ENCODE measurements at regions not wholly inside any gene's neighbourhood (a gene's known extent, or its start where the extent isn't known, plus 50 kb on each side); places are given as distances from the start of the nearest gene placed in this dataset.
A peak's percentile ranks its signal among the peaks of the same experiment; 100 is the strongest.

DNA sequence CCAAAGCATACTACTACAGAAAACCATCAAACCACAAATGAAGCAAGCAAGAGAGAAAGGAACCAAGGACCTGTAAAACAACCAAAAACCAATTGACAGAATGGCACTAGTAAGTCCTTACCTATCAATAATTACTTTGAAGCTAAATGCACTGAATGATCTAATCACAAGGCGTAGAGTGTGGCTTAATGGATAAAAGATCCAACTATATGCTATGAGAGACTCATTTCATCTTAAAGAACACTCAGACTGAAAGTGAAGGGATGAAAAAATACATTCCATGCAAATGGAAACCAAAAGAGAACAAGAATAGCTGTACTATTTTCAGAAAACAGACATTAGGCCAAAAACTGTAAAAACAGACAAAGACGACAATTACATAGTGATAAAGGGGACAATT lies 70.7 kb downstream of the CRPPA start:
- 95% methylated on average over 2 of the region's 2 CpGs for WGBS
- intact Hi-C loops (cut with DNase I), result no loop called here

DNA sequence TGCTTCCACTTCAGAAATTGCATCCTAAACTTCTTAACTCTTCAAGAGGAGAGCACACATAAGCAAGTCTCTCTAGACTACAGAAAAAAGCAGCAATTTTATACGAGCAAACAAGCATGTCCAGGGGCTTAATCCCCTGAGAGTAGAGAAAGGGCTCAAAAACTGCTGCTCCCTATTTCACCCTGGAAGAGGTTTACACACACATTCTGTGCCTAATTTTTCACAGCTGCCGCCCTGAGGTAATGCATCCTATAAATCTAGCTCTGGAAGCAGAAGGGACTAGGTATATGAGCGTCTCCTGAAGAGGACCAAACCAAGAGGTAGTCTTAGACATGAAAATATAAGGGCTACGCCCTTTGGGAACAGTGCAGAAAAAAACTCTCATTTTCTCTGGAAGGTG lies 73.1 kb downstream of the CRPPA start:
- WGBS, result 82% methylated on average over 4 of the region's 4 CpGs
- Histone ChIP-seq H3K9me3 (ENCODE audit: control insufficient read depth, low read length) (no peaks in the 10 kb centered on the region), H3K27ac (ENCODE audit: low read length) (no peak overlapping the region), H3K27me3 (ENCODE audit: control insufficient read depth, insufficient read depth) (no peaks in the 10 kb centered on the region), H3K4me3 (ENCODE audit: low read length) (no peak overlapping the region), H3K4me1 (ENCODE audit: control insufficient read depth, insufficient read depth, low read length) (peaks cover 3% of the 10 kb centered on the region)
- no peak for DNase-seq
- peak in 1 of 2 donors; percentile 16 for ATAC-seq
- intact Hi-C loops (cut with DNase I), result no loop called here

More for the DNA sequence above, 70.7 kb downstream of the CRPPA start:
- no peak for ATAC-seq
- H3K4me1 ChIP-seq (ENCODE audit: control insufficient read depth, insufficient read depth, low read length), result peaks cover 3% of the 10 kb centered on the region
- H3K9me3 ChIP-seq (ENCODE audit: control insufficient read depth, low read length), result no peaks in the 10 kb centered on the region
- H3K27ac ChIP-seq (ENCODE audit: low read length), result no peak overlapping the region
- no peak overlapping the region for H3K4me3 ChIP-seq (ENCODE audit: low read length)
- no peak for DNase-seq
- no peaks in the 10 kb centered on the region for H3K27me3 ChIP-seq (ENCODE audit: control insufficient read depth, insufficient read depth)

DNA sequence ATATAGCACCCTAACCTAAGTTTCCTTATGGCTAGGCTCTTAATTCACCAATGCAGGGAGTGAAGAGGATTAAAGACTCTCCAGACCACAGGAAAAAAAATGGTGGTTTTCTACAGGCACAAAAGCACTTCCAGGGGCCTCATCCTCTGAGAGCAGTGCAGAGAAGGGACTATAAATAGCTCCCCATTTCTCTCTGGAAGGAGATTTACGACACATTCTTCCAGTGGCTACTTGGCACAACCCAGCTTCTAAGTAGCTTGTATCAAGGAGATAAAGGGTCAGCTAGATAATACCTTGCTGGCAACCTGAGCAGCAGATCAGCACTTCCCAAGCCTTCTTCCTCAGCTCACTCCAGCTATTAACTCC lies 73.5 kb downstream of the CRPPA start:
- DNase-seq (no peak), ATAC-seq (peak in 1 of 2 donors; percentile 38)
- Histone ChIP-seq H3K27ac (ENCODE audit: low read length) (peak overlapping the region; percentile 36), H3K4me3 (ENCODE audit: low read length) (no peak overlapping the region), H3K9me3 (ENCODE audit: control insufficient read depth, low read length) (no peaks in the 10 kb centered on the region), H3K4me1 (ENCODE audit: control insufficient read depth, insufficient read depth, low read length) (peaks cover 3% of the 10 kb centered on the region), H3K27me3 (ENCODE audit: control insufficient read depth, insufficient read depth) (no peaks in the 10 kb centered on the region)
- 11% methylated on average over 1 of the region's 1 CpG for WGBS
- intact Hi-C loops (cut with DNase I), result no loop called here

DNA sequence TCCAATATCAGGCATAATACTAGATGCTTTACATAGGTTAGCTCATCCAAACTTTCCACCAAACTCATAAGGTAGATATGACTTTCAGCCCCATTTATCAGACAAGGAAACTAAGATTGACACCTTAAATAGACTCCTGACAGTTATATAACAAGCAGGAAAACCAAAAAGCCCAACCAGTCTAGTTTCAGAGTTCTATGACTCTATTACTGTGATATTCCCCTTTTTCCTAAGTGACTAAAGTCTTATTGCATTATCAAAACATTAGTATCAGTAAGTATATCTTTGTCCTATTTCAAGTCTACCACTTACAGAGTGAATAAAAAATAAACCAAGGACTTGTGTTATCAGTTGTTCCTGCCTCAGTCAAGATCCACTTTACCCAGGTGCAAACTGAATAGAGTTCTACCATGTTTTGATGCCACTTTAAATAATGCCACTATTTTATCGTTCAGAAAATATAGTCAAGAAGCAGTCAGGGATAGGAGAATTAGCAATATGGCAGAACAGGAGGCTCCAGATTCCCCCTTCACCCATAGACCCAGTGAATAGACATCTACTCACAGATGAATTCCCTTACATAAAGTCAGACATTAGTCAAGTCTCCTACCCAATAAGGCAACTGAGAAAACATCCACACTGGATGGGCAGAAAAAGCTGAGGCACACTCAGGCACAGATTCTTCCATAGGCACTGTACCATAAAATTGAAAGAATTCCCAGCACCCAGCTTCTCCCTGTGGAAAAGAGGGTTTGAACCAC lies 74.1 kb downstream of the CRPPA start:
- Histone ChIP-seq H3K27ac (ENCODE audit: low read length) (peak overlapping the region; percentile 36), H3K9me3 (ENCODE audit: control insufficient read depth, low read length) (no peaks in the 10 kb centered on the region), H3K4me3 (ENCODE audit: low read length) (no peak overlapping the region), H3K4me1 (ENCODE audit: control insufficient read depth, insufficient read depth, low read length) (peaks cover 3% of the 10 kb centered on the region), H3K27me3 (ENCODE audit: control insufficient read depth, insufficient read depth) (no peaks in the 10 kb centered on the region)
- DNase-seq (no peak), ATAC-seq (no peak)
- 82% methylated on average over 1 of the region's 1 CpG for WGBS
- intact Hi-C loops (cut with DNase I), result no loop called here

DNA sequence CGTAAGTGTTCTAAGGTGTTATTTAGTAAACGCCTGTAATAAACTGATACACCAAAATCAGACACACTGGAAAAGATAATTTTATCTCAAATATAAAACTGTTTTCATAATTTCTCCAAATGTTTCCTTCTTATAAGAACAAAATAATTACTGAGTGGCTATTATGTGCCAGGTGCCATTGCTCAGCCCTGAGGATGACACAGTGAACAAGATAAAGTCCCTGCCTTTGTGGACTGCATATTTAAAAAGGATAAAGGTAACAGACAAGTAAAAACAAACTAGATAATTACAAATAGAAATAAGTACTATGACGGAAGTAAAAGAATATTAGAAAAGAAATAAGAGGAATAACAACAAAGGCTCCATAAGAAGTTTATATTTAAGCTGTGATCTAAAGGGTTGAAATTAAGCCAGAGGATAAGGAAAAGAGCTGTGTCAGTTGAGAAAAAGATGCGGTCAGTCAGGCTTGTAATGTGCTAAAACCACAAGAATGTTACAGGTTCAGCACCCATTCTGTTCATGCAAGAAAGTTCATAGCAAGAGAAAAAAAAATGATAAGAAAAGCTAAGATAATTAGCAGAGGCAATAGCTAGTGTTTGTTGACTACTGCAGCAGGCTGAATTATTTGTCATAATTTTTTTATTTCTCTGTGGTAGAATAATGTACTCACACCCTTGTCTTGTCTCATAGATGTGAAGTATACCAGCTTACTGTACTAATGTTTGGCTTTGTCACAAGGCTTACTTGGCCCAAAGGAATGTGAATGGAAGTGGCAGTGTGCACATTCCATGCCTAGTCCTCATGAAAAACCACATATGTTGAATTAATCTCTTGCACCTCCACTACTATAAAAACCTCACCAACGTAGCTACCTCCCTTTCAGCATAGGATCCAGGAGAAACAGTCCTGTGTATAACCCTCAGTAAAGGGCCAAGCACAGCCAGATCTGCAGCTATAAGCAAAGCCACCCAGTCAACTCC lies 75.1 kb downstream of the CRPPA start:
- Histone ChIP-seq H3K27ac (ENCODE audit: low read length) (no peak overlapping the region), H3K4me3 (ENCODE audit: low read length) (no peak overlapping the region), H3K9me3 (ENCODE audit: control insufficient read depth, low read length) (no peaks in the 10 kb centered on the region), H3K27me3 (ENCODE audit: control insufficient read depth, insufficient read depth) (no peaks in the 10 kb centered on the region), H3K4me1 (ENCODE audit: control insufficient read depth, insufficient read depth, low read length) (peaks cover 3% of the 10 kb centered on the region)
- WGBS, result 67% methylated on average over 5 of the region's 5 CpGs
- DNase-seq (no peak), ATAC-seq (peak in 1 of 2 donors; percentile 36)
- intact Hi-C loops (cut with DNase I), result no loop called here

DNA sequence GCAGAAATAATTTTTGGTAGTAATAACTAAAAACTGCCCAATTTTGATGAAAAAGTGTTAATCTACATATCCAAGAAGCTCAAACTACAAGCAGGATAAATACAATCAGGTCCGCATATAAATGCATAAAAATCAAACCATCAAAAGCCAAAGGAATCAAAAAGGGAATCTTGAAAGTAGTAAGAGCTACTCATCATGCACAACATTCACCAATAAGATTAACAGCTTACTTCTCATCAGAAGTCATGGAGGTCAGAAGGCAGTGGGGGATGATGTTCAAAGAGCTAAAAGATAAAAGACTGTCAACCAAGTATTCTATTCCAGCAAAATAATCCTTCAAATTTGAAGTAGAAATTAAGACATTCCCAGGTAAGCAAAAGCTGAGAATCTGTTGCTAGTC lies 76.4 kb downstream of the CRPPA start:
- Histone ChIP-seq H3K27me3 (ENCODE audit: control insufficient read depth, insufficient read depth) (no peaks in the 10 kb centered on the region), H3K27ac (ENCODE audit: low read length) (no peak overlapping the region), H3K4me3 (ENCODE audit: low read length) (no peak overlapping the region), H3K9me3 (ENCODE audit: control insufficient read depth, low read length) (no peaks in the 10 kb centered on the region), H3K4me1 (ENCODE audit: control insufficient read depth, insufficient read depth, low read length) (peaks cover 3% of the 10 kb centered on the region)
- WGBS, result 54% methylated on average over 1 of the region's 1 CpG
- ATAC-seq (no peak), DNase-seq (no peak)
- intact Hi-C loops (cut with DNase I), result no loop called here

DNA sequence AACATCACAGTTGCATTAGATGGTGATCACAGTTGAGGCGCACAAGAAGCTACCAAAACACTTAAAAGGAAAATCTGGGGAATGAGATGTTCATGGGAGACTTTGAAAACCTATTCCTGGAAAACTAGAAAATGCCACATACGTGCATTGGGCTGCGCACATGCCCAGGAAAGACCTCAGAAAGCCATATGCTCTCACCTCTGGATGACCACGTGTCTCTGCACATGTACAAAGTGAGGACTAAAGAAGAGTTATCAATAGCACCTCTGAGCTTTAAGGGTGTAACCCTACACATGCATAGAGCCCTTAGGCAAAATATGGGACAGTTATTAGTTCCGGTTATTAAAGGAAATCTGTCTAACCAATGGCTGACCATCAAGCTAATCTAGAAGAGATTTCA lies 77.7 kb downstream of the CRPPA start:
- peaks cover 3% of the 10 kb centered on the region for H3K4me1 ChIP-seq (ENCODE audit: control insufficient read depth, insufficient read depth, low read length)
- ATAC-seq, result no peak
- H3K27ac ChIP-seq (ENCODE audit: low read length), result no peak overlapping the region
- DNase-seq, result no peak
- H3K4me3 ChIP-seq (ENCODE audit: low read length), result no peak overlapping the region
- 96% methylated on average over 5 of the region's 5 CpGs for WGBS
- intact Hi-C loops (cut with DNase I), result no loop called here
- no peaks in the 10 kb centered on the region for H3K9me3 ChIP-seq (ENCODE audit: control insufficient read depth, low read length)
- no peaks in the 10 kb centered on the region for H3K27me3 ChIP-seq (ENCODE audit: control insufficient read depth, insufficient read depth)

DNA sequence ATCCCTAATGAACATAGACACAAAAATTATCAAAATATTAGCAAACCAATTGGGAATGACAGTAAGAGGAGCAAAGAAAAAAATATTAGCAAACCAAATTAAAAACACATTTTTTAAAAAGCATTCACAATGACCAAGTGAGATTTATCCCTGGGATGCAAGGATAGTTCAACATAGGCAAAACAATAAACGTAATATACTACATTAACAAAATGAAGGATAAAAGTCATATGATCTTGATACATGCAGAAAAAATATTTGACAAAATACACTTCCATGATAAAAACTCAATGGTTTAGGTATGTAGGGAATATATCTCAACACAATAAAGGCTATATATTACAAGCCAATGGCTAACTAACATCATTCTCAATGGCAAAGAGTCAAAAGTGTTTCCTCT lies 83.3 kb downstream of the CRPPA start:
- Histone ChIP-seq H3K4me1 (ENCODE audit: control insufficient read depth, insufficient read depth, low read length) (no peaks in the 10 kb centered on the region), H3K27me3 (ENCODE audit: control insufficient read depth, insufficient read depth) (no peaks in the 10 kb centered on the region), H3K27ac (ENCODE audit: low read length) (no peak overlapping the region), H3K4me3 (ENCODE audit: low read length) (no peak overlapping the region), H3K9me3 (ENCODE audit: control insufficient read depth, low read length) (no peaks in the 10 kb centered on the region)
- intact Hi-C loops (cut with DNase I), result no loop called here
- WGBS, result 99% methylated on average over 1 of the region's 1 CpG
- no peak for DNase-seq
- ATAC-seq, result no peak

DNA sequence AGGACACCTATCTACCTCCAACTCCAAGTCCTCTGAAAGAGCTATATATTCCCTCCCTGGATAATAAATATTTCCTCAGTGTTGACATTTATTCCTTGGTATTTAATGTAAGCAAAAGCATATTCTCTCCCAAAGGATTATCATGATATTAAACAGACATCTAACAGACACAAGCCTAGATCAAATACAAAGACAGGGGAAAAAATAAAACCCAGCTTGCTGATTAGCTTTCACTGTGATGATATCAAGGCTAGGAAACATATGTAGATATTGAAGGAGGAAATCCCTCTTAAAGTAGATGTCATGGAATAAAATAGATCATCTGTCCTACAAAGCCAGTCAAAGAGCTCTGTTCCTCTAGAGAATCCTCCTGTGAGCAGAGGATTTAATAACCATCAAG lies 95.2 kb downstream of the CRPPA start:
- Histone ChIP-seq H3K9me3 (ENCODE audit: control insufficient read depth, low read length) (no peaks in the 10 kb centered on the region), H3K27ac (ENCODE audit: low read length) (no peak overlapping the region), H3K4me1 (ENCODE audit: control insufficient read depth, insufficient read depth, low read length) (no peaks in the 10 kb centered on the region), H3K4me3 (ENCODE audit: low read length) (no peak overlapping the region), H3K27me3 (ENCODE audit: control insufficient read depth, insufficient read depth) (no peaks in the 10 kb centered on the region)
- no peak for ATAC-seq
- DNase-seq, result no peak
- intact Hi-C loops (cut with DNase I), result no loop called here

DNA sequence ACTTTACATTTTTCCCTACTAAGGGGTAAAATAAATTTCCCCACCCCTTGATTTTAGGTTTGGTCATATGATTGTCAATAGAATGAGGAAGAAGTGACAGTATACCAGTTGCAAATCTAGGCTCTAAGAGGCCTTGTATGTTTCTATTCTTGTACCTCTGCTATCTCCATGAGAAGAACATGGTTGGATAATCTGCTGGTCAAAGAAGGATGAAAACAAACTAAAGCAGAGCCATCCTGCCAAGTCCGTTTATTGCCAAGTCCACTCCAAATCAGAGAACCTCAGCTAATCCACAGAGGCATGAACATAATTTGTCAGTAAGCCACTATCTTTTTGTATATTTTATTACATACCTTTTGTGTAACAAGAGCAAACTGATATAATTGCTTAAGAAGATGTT lies 98.0 kb downstream of the CRPPA start:
- no peak overlapping the region for H3K27ac ChIP-seq (ENCODE audit: low read length)
- no peaks in the 10 kb centered on the region for H3K27me3 ChIP-seq (ENCODE audit: control insufficient read depth, insufficient read depth)
- 49% methylated on average over 1 of the region's 1 CpG for WGBS
- intact Hi-C loops (cut with DNase I), result no loop called here
- DNase-seq, result no peak
- H3K9me3 ChIP-seq (ENCODE audit: control insufficient read depth, low read length), result no peaks in the 10 kb centered on the region
- H3K4me3 ChIP-seq (ENCODE audit: low read length), result no peak overlapping the region
- no peaks in the 10 kb centered on the region for H3K4me1 ChIP-seq (ENCODE audit: control insufficient read depth, insufficient read depth, low read length)
- ATAC-seq, result no peak

DNA sequence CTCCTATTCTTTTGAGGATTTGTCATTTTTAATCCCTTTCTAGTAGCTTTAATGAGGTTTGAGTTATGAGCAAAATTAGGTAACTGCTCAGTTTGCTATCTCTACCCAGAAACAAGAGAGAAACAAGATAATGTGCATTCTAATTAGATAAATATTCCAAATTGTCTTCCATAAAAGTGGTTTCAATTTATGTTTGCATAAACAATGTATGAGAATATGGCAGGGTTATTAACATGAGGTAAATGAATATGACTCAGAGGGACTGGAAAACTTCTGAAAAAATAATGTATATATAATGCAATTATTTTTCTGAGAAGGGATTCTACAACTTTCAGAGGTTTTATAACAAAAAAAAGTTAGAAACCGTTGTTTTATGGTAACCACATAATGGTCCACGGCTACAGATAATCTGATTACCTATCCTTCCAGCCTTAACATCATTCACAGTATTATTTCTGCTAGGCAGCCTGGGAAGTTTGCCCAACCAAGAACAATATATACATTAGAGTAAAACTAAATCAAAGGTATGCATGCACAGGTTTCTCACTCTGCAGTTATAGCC lies 101.2 kb downstream of the CRPPA start:
- intact Hi-C loops (cut with DNase I), result no loop called here
- WGBS, result 92% methylated on average over 2 of the region's 2 CpGs
- H3K4me3 ChIP-seq (ENCODE audit: low read length), result no peak overlapping the region
- H3K4me1 ChIP-seq (ENCODE audit: control insufficient read depth, insufficient read depth, low read length), result no peaks in the 10 kb centered on the region
- no peak for DNase-seq
- no peaks in the 10 kb centered on the region for H3K9me3 ChIP-seq (ENCODE audit: control insufficient read depth, low read length)
- H3K27ac ChIP-seq (ENCODE audit: low read length), result no peak overlapping the region
- H3K27me3 ChIP-seq (ENCODE audit: control insufficient read depth, insufficient read depth), result no peaks in the 10 kb centered on the region
- no peak for ATAC-seq

Data from right cardiac atrium (tissue), 5 donors.